ENCODE measurements at regions not wholly inside any gene's neighbourhood (a gene's known extent, or its start where the extent isn't known, plus 50 kb on each side); places are given as distances from the start of the nearest gene placed in this dataset.
"Not testable (repeated sequence)": the region's sequence is repeated elsewhere in the genome, so short reads cannot be mapped to it uniquely, and the experiment has no call there.

DNA sequence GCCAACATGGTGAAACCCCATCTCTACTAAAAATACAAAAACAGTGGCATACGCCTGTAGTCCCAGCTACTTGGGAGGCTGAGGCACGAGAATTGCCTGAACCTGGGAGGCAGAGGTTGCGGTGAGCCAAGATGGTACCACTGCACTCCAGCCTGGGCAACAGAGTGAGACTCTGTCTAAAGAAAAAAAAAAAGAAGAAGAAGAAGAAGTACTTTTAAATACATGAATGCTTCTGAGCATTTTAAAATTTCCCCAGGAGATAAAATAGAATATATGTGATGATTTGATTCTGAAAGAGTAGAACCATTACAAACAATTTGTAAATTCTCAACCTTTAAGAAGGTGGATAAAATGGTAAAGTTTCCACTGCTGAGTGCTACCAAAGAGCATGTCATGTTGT is 97.2 kb downstream of the PLEKHG1 start:
- TF ChIP-seq, protein P1, sequence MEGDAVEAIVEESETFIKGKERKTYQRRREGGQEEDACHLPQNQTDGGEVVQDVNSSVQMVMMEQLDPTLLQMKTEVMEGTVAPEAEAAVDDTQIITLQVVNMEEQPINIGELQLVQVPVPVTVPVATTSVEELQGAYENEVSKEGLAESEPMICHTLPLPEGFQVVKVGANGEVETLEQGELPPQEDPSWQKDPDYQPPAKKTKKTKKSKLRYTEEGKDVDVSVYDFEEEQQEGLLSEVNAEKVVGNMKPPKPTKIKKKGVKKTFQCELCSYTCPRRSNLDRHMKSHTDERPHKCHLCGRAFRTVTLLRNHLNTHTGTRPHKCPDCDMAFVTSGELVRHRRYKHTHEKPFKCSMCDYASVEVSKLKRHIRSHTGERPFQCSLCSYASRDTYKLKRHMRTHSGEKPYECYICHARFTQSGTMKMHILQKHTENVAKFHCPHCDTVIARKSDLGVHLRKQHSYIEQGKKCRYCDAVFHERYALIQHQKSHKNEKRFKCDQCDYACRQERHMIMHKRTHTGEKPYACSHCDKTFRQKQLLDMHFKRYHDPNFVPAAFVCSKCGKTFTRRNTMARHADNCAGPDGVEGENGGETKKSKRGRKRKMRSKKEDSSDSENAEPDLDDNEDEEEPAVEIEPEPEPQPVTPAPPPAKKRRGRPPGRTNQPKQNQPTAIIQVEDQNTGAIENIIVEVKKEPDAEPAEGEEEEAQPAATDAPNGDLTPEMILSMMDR (IDR thresholded peaks at IDR 0.05; ENCODE audit: insufficient read depth, low read depth, low read length) = not testable (repeated sequence)
- TF ChIP-seq EZH2 (IDR thresholded peaks at IDR 0.05; ENCODE audit: insufficient read depth, low read length) = not testable (repeated sequence)
